ENCODE measurements at regions not wholly inside any gene's neighbourhood (a gene's known extent, or its start where the extent isn't known, plus 50 kb on each side); places are given as distances from the start of the nearest gene placed in this dataset.

DNA sequence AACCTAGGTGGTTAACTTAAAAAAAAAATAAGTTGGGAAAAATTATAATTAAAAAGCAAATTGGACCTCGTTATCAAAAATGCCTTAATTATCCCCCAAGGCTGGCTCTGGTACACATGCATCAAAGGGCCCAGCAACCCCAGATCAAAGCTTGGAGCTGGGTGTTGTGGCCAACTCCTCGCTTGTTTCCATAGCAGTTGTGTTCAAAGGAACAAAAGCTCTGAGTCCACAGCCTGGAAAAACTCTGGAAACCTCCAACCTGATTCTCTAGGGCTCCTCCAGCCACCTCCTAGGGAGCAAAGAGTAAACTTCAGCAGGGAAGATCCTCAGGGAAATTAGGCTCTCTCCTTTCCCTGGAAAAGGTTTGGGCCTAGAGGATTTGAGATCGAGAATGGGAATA lies 149.4 kb downstream of the NXPE2 start:
- no peak for ATAC-seq
- 79 to 81% methylated on average over 2 to 3 of the region's 3 CpGs for WGBS, 2 donors (ENCODE audit: low coverage in 1 of 2)
- H3K4me1 ChIP-seq, result no peaks in the 10 kb centered on the region
- no peak overlapping the region for H3K4me3 ChIP-seq
- no peaks in the 10 kb centered on the region for H3K36me3 ChIP-seq
- H3K27me3 ChIP-seq, result peaks cover 5% of the 10 kb centered on the region
- no peak for TF ChIP-seq CTCF (IDR thresholded peaks at IDR 0.05)
- TF ChIP-seq EP300 (IDR thresholded peaks at IDR 0.05), result no peak
- TF ChIP-seq POLR2A (IDR thresholded peaks at IDR 0.05), result no peak
- TF ChIP-seq POLR2AphosphoS5 (IDR thresholded peaks at IDR 0.05), result no peak
- H3K9me3 ChIP-seq, result peaks cover 0 to 4% (median 0%) of the 10 kb centered on the region in 3 donors
- H3K27ac ChIP-seq, result no peak overlapping the region

GRCh38 chr11:114832532-114833125 lies 154.3 kb downstream of the NXPE2 start:
- Histone ChIP-seq H3K9me3 (no peaks in the 10 kb centered on the region), H3K27ac (no peak overlapping the region), H3K4me3 (no peak overlapping the region), H3K36me3 (no peaks in the 10 kb centered on the region), H3K27me3 (peaks cover 16% of the 10 kb centered on the region), H3K4me1 (no peaks in the 10 kb centered on the region)
- no peak for ATAC-seq
- TF ChIP-seq EP300 (IDR thresholded peaks at IDR 0.05) (no peak), POLR2A (IDR thresholded peaks at IDR 0.05) (no peak), POLR2AphosphoS5 (IDR thresholded peaks at IDR 0.05) (no peak), CTCF (IDR thresholded peaks at IDR 0.05) (no peak)
- 9 to 12% methylated on average over 4 to 6 of the region's 6 CpGs for WGBS, 2 donors (ENCODE audit: low coverage in 1 of 2)

- H3K27me3 ChIP-seq, result peaks cover 16% of the 10 kb centered on the region
- 63 to 79% methylated on average over 2 to 3 of the region's 3 CpGs for WGBS, 2 donors (ENCODE audit: low coverage in 1 of 2)
- TF ChIP-seq CTCF (IDR thresholded peaks at IDR 0.05), result no peak
- no peak for TF ChIP-seq POLR2AphosphoS5 (IDR thresholded peaks at IDR 0.05)
- TF ChIP-seq EP300 (IDR thresholded peaks at IDR 0.05), result no peak
- TF ChIP-seq POLR2A (IDR thresholded peaks at IDR 0.05), result no peak
- no peaks in the 10 kb centered on the region for H3K36me3 ChIP-seq
- no peak overlapping the region for H3K4me3 ChIP-seq
- no peaks in the 10 kb centered on the region for H3K4me1 ChIP-seq
- no peak overlapping the region for H3K27ac ChIP-seq
- peaks cover 0 to 15% (median 0%) of the 10 kb centered on the region in 3 donors for H3K9me3 ChIP-seq
- no peak for ATAC-seq
Observed at GRCh38 chr11:114836161-114836560, 157.8 kb downstream of the NXPE2 start.

- Histone ChIP-seq H3K36me3 (no peaks in the 10 kb centered on the region), H3K4me3 (no peak overlapping the region), H3K9me3 (no peaks in the 10 kb centered on the region), H3K27ac (no peak overlapping the region), H3K4me1 (no peaks in the 10 kb centered on the region), H3K27me3 (peaks cover 6% of the 10 kb centered on the region)
- WGBS, 2 donors (ENCODE audit: low coverage in 1 of 2), result 80 to 83% methylated on average over 1 of the region's 1 CpG
- TF ChIP-seq POLR2A (IDR thresholded peaks at IDR 0.05) (no peak), POLR2AphosphoS5 (IDR thresholded peaks at IDR 0.05) (no peak), CTCF (IDR thresholded peaks at IDR 0.05) (no peak), EP300 (IDR thresholded peaks at IDR 0.05) (no peak)
- no peak for ATAC-seq
Observed at GRCh38 chr11:114844896-114845295, 166.6 kb downstream of the NXPE2 start.

DNA sequence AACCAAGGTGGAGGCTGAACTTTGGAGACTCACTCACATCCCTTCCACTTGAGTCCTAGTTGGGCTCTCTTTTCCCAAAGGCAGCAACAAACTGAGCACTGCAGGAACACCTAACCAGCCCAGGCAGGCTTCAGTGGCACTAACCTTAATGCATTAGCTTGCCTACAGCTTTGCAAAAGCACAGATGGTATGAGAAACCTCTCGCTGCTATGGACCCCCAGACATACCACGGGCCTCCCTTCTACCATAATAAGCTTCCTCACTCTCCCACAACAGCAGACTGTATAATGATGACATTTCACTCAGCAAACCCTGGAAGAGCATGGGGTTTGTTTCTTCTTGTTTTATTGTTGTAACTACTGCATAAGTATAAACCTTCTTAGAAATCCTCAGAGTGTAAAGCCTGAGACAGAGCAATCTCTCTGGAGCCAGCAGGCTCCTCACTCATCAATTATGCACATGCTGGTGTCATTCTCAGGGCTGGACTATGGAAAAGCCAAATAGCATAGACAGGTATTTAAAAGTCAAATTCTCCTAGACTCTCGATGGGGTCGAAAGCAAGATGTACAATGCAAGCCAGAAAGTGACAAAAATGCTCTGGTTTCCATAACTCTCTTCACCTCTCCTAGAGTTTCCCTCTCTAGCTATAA lies 167.6 kb downstream of the NXPE2 start:
- TF ChIP-seq POLR2AphosphoS5 (IDR thresholded peaks at IDR 0.05) (no peak), POLR2A (IDR thresholded peaks at IDR 0.05) (no peak), EP300 (IDR thresholded peaks at IDR 0.05) (no peak), CTCF (IDR thresholded peaks at IDR 0.05) (no peak)
- no peak overlapping the region for H3K27ac ChIP-seq
- ATAC-seq, result no peak
- no peaks in the 10 kb centered on the region for H3K9me3 ChIP-seq
- no peaks in the 10 kb centered on the region for H3K36me3 ChIP-seq
- H3K27me3 ChIP-seq, result peaks cover 6% of the 10 kb centered on the region
- no peak overlapping the region for H3K4me3 ChIP-seq
- no peaks in the 10 kb centered on the region for H3K4me1 ChIP-seq
- WGBS, 2 donors (ENCODE audit: low coverage in 1 of 2), result 37 to 45% methylated on average over 2 to 4 of the region's 4 CpGs
